ENCODE measurements at regions not wholly inside any gene's neighbourhood (a gene's known extent, or its start where the extent isn't known, plus 50 kb on each side); places are given as distances from the start of the nearest gene placed in this dataset.

GRCh38 chr4:23165669-23166068 lies 472.9 kb downstream of the GBA3 start:
- no peak for TF ChIP-seq POLR2A (IDR thresholded peaks at IDR 0.05)
- TF ChIP-seq, protein P1, sequence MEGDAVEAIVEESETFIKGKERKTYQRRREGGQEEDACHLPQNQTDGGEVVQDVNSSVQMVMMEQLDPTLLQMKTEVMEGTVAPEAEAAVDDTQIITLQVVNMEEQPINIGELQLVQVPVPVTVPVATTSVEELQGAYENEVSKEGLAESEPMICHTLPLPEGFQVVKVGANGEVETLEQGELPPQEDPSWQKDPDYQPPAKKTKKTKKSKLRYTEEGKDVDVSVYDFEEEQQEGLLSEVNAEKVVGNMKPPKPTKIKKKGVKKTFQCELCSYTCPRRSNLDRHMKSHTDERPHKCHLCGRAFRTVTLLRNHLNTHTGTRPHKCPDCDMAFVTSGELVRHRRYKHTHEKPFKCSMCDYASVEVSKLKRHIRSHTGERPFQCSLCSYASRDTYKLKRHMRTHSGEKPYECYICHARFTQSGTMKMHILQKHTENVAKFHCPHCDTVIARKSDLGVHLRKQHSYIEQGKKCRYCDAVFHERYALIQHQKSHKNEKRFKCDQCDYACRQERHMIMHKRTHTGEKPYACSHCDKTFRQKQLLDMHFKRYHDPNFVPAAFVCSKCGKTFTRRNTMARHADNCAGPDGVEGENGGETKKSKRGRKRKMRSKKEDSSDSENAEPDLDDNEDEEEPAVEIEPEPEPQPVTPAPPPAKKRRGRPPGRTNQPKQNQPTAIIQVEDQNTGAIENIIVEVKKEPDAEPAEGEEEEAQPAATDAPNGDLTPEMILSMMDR (IDR thresholded peaks at IDR 0.05) = no peak
- TF ChIP-seq POLR2AphosphoS5 (IDR thresholded peaks at IDR 0.05) = no peak
- TF ChIP-seq EP300 (IDR thresholded peaks at IDR 0.05) = no peak
